Naive thymus-derived CD4-positive, alpha-beta T cell (primary cell): ENCODE measurements at regions not wholly inside any gene's neighbourhood (a gene's known extent, or its start where the extent isn't known, plus 50 kb on each side); places are given as distances from the start of the nearest gene placed in this dataset.

Experiments used
- ATAC-seq: fragments of 150-1000 bp; cut with Tn5 transposase; 2 replicates; pipeline ENCODE4 v1.10.0; 2021; ENCODE audit warnings: mild to moderate bottlenecking, moderate library complexity
- CTCF ChIA-PET: fragments of 350-600 bp; sonication (Branson Sonifier 250); formaldehyde crosslinking; loops from one replicate; lab custom pipeline; 2021; ENCODE audit warnings: antibody characterized with exemption; lab: Charles Lee
- POLR2A ChIA-PET: fragments of 350-600 bp; sonication (Branson Sonifier 250); formaldehyde crosslinking; loops from one replicate; lab custom pipeline; 2021; ENCODE audit warnings: antibody characterized with exemption, inconsistent platforms; lab: Charles Lee
- DNase-seq, 9 donors: peaks; one replicate each; pipeline versions ENCODE4 v3.0.0 to v3.0.0-alpha.2; 2020 to 2022; ENCODE audit warnings: mixed read lengths in 1 of 9
- H3K27ac ChIP-seq: one replicate; pipeline ENCODE4 v1.7.0; 2013; ENCODE audit warnings: mild to moderate bottlenecking, low read depth, low read length, moderate library complexity
- H3K27me3 ChIP-seq, 2 donors: one replicate each; pipeline ENCODE4 v1.7.0; 2013; ENCODE audit warnings: low read length in 2 of 2, mild to moderate bottlenecking in 2 of 2, moderate library complexity in 2 of 2; ENCODE audit not compliant: control insufficient read depth in 2 of 2, insufficient read depth in 2 of 2
- H3K36me3 ChIP-seq, 3 experiments: 1 replicate in 2 of 3; 2 replicates in 1 of 3; pipeline ENCODE4 v1.7.0; 2013; ENCODE audit warnings: low read length in 3 of 3, mild to moderate bottlenecking in 3 of 3, moderate library complexity in 1 of 3; ENCODE audit not compliant: insufficient read depth in 3 of 3, control insufficient read depth in 2 of 3
- H3K4me1 ChIP-seq, 2 donors: one replicate each; pipeline ENCODE4 v1.7.0; 2013; ENCODE audit warnings: low read length in 2 of 2, mild to moderate bottlenecking in 2 of 2, moderate library complexity in 1 of 2; ENCODE audit not compliant: control insufficient read depth in 2 of 2, insufficient read depth in 2 of 2
- H3K4me3 ChIP-seq: 2 replicates; pipeline ENCODE4 v1.7.0; 2013; ENCODE audit warnings: mild to moderate bottlenecking, low read length
- H3K9me3 ChIP-seq, 3 experiments: 1 replicate in 2 of 3; 2 replicates in 1 of 3; pipeline ENCODE4 v1.7.0; 2013; ENCODE audit warnings: low read length in 3 of 3; ENCODE audit not compliant: control insufficient read depth in 2 of 3
- H3K27ac Mint-ChIP-seq, 9 donors: one replicate each; pipeline ENCODE4 v1.8.0; 2020 to 2022; ENCODE audit warnings: mixed read lengths in 9 of 9, mild to moderate bottlenecking in 8 of 9, moderate library complexity in 5 of 9, inconsistent platforms in 2 of 9
- H3K27me3 Mint-ChIP-seq, 5 donors: one replicate each; pipeline ENCODE4 v1.8.0; 2021 to 2022; ENCODE audit warnings: mixed read lengths in 5 of 5, mild to moderate bottlenecking in 1 of 5
- H3K36me3 Mint-ChIP-seq, 5 donors: one replicate each; pipeline ENCODE4 v1.8.0; 2020 to 2022; ENCODE audit warnings: mixed read lengths in 5 of 5, mild to moderate bottlenecking in 3 of 5, inconsistent platforms in 1 of 5
- H3K4me1 Mint-ChIP-seq, 7 donors: one replicate each; pipeline ENCODE4 v1.8.0; 2020 to 2022; ENCODE audit warnings: mixed read lengths in 7 of 7, mild to moderate bottlenecking in 3 of 7, inconsistent platforms in 1 of 7
- H3K4me3 Mint-ChIP-seq, 10 donors: one replicate each; pipeline ENCODE4 v1.8.0; 2020 to 2022; ENCODE audit warnings: mild to moderate bottlenecking in 10 of 10, mixed read lengths in 10 of 10, moderate library complexity in 6 of 10, inconsistent platforms in 2 of 10
- H3K9me3 Mint-ChIP-seq, 11 donors: one replicate each; pipeline ENCODE4 v1.8.0; 2020 to 2022; ENCODE audit warnings: mixed read lengths in 11 of 11, mild to moderate bottlenecking in 4 of 11, inconsistent platforms in 1 of 11, moderate library complexity in 1 of 11
- intact Hi-C, 2 donors: fragments of 100-400 bp; cut with micrococcal nuclease; formaldehyde crosslinking; loops; one replicate each; pipeline ENCODE4 v1.15.1; 2023

- Mint-ChIP-seq H3K9me3 (peaks cover 0 to 13% (median 6%) of the 10 kb centered on the region in 11 donors), H3K4me1 (no peaks in the 10 kb centered on the region), H3K27ac (no peak overlapping the region), H3K4me3 (no peak overlapping the region), H3K27me3 (no peaks in the 10 kb centered on the region), H3K36me3 (no peaks in the 10 kb centered on the region)
- ATAC-seq, result no peak
- intact Hi-C loops, result no loop called here
- POLR2A ChIA-PET, result no interaction called here
- Histone ChIP-seq H3K9me3 (no peaks in the 10 kb centered on the region), H3K27me3 (no peaks in the 10 kb centered on the region), H3K4me1 (no peaks in the 10 kb centered on the region), H3K27ac (no peak overlapping the region), H3K4me3 (no peak overlapping the region), H3K36me3 (no peaks in the 10 kb centered on the region)
- no peak for DNase-seq
- CTCF ChIA-PET, result no interaction called here
Measured at GRCh38 chr2:163493359-163494298, 242.2 kb downstream of the FIGN start.

GRCh38 chr2:163491850-163492249 is 244.0 kb downstream of the FIGN start:
- Mint-ChIP-seq H3K27me3 (no peaks in the 10 kb centered on the region), H3K9me3 (peaks cover 0 to 8% (median 3%) of the 10 kb centered on the region in 11 donors), H3K4me3 (no peak overlapping the region), H3K27ac (no peak overlapping the region), H3K36me3 (no peaks in the 10 kb centered on the region), H3K4me1 (no peaks in the 10 kb centered on the region)
- intact Hi-C loops, result no loop called here
- no peak overlapping the region for H3K4me3 ChIP-seq
- DNase-seq (no peak), ATAC-seq (no peak)
- POLR2A ChIA-PET, result no interaction called here
- no peaks in the 10 kb centered on the region for H3K9me3 ChIP-seq
- H3K36me3 ChIP-seq, result no peaks in the 10 kb centered on the region
- H3K27me3 ChIP-seq, result no peaks in the 10 kb centered on the region
- H3K27ac ChIP-seq, result no peak overlapping the region
- CTCF ChIA-PET, result no interaction called here
- no peaks in the 10 kb centered on the region for H3K4me1 ChIP-seq

GRCh38 chr2:163490281-163490680 is 245.5 kb downstream of the FIGN start:
- Histone ChIP-seq H3K4me1 (no peaks in the 10 kb centered on the region), H3K27ac (no peak overlapping the region), H3K27me3 (no peaks in the 10 kb centered on the region), H3K36me3 (no peaks in the 10 kb centered on the region), H3K9me3 (no peaks in the 10 kb centered on the region), H3K4me3 (no peak overlapping the region)
- intact Hi-C loops, result no loop called here
- ChIA-PET CTCF (no interaction called here), POLR2A (no interaction called here)
- Mint-ChIP-seq H3K27ac (no peak overlapping the region), H3K36me3 (no peaks in the 10 kb centered on the region), H3K4me1 (no peaks in the 10 kb centered on the region), H3K9me3 (peaks cover 0 to 5% (median 0%) of the 10 kb centered on the region in 11 donors), H3K27me3 (no peaks in the 10 kb centered on the region), H3K4me3 (no peak overlapping the region)
- no peak for DNase-seq
- no peak for ATAC-seq

GRCh38 chr2:163481515-163481914 is 254.3 kb downstream of the FIGN start:
- ChIA-PET POLR2A (no interaction called here), CTCF (no interaction called here)
- intact Hi-C loops, result no loop called here
- Mint-ChIP-seq H3K4me1 (no peaks in the 10 kb centered on the region), H3K4me3 (no peak overlapping the region), H3K9me3 (peaks cover 0 to 12% (median 0%) of the 10 kb centered on the region in 11 donors), H3K27ac (no peak overlapping the region), H3K36me3 (no peaks in the 10 kb centered on the region), H3K27me3 (no peaks in the 10 kb centered on the region)
- no peaks in the 10 kb centered on the region for H3K36me3 ChIP-seq
- no peak overlapping the region for H3K4me3 ChIP-seq
- no peaks in the 10 kb centered on the region for H3K4me1 ChIP-seq
- DNase-seq (no peak), ATAC-seq (no peak)
- H3K27me3 ChIP-seq, result no peaks in the 10 kb centered on the region
- no peaks in the 10 kb centered on the region for H3K9me3 ChIP-seq
- H3K27ac ChIP-seq, result no peak overlapping the region

- H3K4me3 ChIP-seq, result no peak overlapping the region
- no peak overlapping the region for H3K27ac ChIP-seq
- ChIA-PET CTCF (no interaction called here), POLR2A (no interaction called here)
- Mint-ChIP-seq H3K4me3 (no peak overlapping the region), H3K36me3 (no peaks in the 10 kb centered on the region), H3K27me3 (no peaks in the 10 kb centered on the region), H3K9me3 (peaks cover 0 to 12% (median 0%) of the 10 kb centered on the region in 11 donors), H3K4me1 (no peaks in the 10 kb centered on the region), H3K27ac (no peak overlapping the region)
- no peaks in the 10 kb centered on the region for H3K27me3 ChIP-seq
- no peak for DNase-seq
- H3K9me3 ChIP-seq, result no peaks in the 10 kb centered on the region
- no peak for ATAC-seq
- no peaks in the 10 kb centered on the region for H3K4me1 ChIP-seq
- H3K36me3 ChIP-seq, result no peaks in the 10 kb centered on the region
- intact Hi-C loops, result no loop called here
Measured at GRCh38 chr2:163479599-163479998, 256.2 kb downstream of the FIGN start.

GRCh38 chr2:163475815-163476214 is 260.0 kb downstream of the FIGN start:
- H3K9me3 Mint-ChIP-seq, result peaks cover 0 to 17% (median 2%) of the 10 kb centered on the region in 11 donors
- no peak overlapping the region for H3K4me3 Mint-ChIP-seq
- ChIA-PET POLR2A (no interaction called here), CTCF (no interaction called here)
- ATAC-seq (no peak), DNase-seq (no peak)
- Histone ChIP-seq H3K4me1 (no peaks in the 10 kb centered on the region), H3K4me3 (no peak overlapping the region), H3K27ac (no peak overlapping the region), H3K36me3 (no peaks in the 10 kb centered on the region), H3K9me3 (no peaks in the 10 kb centered on the region), H3K27me3 (no peaks in the 10 kb centered on the region)
- H3K4me1 Mint-ChIP-seq, result no peaks in the 10 kb centered on the region
- no peak overlapping the region for H3K27ac Mint-ChIP-seq
- intact Hi-C loops, result no loop called here
- no peaks in the 10 kb centered on the region for H3K27me3 Mint-ChIP-seq
- H3K36me3 Mint-ChIP-seq, result no peaks in the 10 kb centered on the region

- no peaks in the 10 kb centered on the region for H3K36me3 Mint-ChIP-seq
- H3K27me3 ChIP-seq, result no peaks in the 10 kb centered on the region
- intact Hi-C loops, result no loop called here
- no peaks in the 10 kb centered on the region for H3K36me3 ChIP-seq
- DNase-seq, result no peak
- H3K27ac ChIP-seq, result no peak overlapping the region
- H3K4me1 ChIP-seq, result no peaks in the 10 kb centered on the region
- H3K4me1 Mint-ChIP-seq, result no peaks in the 10 kb centered on the region
- H3K9me3 Mint-ChIP-seq, result peaks cover 0 to 17% (median 2%) of the 10 kb centered on the region in 11 donors
- H3K9me3 ChIP-seq, result no peaks in the 10 kb centered on the region
- ATAC-seq, result no peak
- no peak overlapping the region for H3K4me3 ChIP-seq
- ChIA-PET CTCF (no interaction called here), POLR2A (no interaction called here)
- no peak overlapping the region for H3K4me3 Mint-ChIP-seq
- H3K27ac Mint-ChIP-seq, result no peak overlapping the region
- H3K27me3 Mint-ChIP-seq, result no peaks in the 10 kb centered on the region
Measured at GRCh38 chr2:163474889-163475288, 260.9 kb downstream of the FIGN start.
